Rectal smooth muscle tissue (tissue), 1 donor: ENCODE measurements at regions not wholly inside any gene's neighbourhood (a gene's known extent, or its start where the extent isn't known, plus 50 kb on each side); places are given as distances from the start of the nearest gene placed in this dataset.

Experiments
- H3K27ac ChIP-seq: one replicate; pipeline ENCODE4 v1.7.0; 2013; ENCODE audit warnings: low read depth, low read length, inconsistent platforms
- H3K27me3 ChIP-seq: one replicate; pipeline ENCODE4 v1.7.0; 2013; ENCODE audit warnings: low read length; ENCODE audit not compliant: control insufficient read depth, insufficient read depth
- H3K36me3 ChIP-seq: one replicate; pipeline ENCODE4 v1.7.0; 2013; ENCODE audit warnings: low read length; ENCODE audit not compliant: control insufficient read depth, insufficient read depth
- H3K4me1 ChIP-seq: one replicate; pipeline ENCODE4 v1.7.0; 2013; ENCODE audit warnings: low read length; ENCODE audit not compliant: control insufficient read depth, insufficient read depth
- H3K4me3 ChIP-seq: one replicate; pipeline ENCODE4 v1.7.0; 2013; ENCODE audit warnings: low read length
- H3K9ac ChIP-seq: one replicate; pipeline ENCODE4 v1.7.0; 2013; ENCODE audit warnings: low read length

DNA sequence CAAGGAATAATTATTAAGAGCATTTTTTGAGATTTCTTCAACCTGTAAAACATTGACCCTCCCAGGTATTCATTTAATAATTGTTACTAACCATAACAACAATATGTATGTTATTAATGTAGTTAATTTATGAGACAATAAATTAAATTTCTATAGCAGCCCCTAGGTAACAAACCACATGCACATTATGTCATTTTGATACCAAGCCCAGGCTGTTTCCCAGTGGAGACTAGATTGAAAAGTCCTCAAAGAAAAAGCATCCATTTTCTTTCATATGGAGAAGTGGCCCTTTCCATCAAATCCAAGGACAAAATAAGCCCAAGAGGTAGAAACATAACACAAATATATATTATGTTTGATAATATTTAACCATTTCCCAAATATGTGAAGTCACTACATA, 104.3 kb upstream of the GK2 start:
- no peaks in the 10 kb centered on the region for H3K27me3 ChIP-seq
- H3K36me3 ChIP-seq = no peaks in the 10 kb centered on the region
- no peak overlapping the region for H3K4me3 ChIP-seq
- no peaks in the 10 kb centered on the region for H3K4me1 ChIP-seq
- no peak overlapping the region for H3K9ac ChIP-seq
- no peak overlapping the region for H3K27ac ChIP-seq

DNA sequence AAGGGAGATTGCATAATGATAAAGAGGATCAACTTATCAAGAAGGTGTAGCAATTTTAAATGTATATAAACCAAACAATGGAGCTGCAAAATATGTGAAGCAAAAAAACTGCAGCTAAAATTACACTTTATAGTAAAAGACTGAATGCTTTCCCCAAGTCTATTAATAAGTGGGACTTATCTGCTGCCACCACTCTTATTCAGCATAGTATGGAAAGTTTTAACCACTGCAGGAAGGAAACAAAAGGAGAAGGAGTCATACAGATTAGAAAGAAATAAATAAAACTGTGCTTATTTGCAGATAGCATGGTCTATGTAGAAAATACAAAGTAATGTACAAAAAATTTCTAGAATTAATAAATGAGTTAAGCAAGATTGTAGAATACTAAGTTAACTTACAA, 94.1 kb upstream of the GK2 start:
- Histone ChIP-seq H3K4me1 (no peaks in the 10 kb centered on the region), H3K27me3 (no peaks in the 10 kb centered on the region), H3K27ac (no peak overlapping the region), H3K36me3 (no peaks in the 10 kb centered on the region), H3K9ac (no peak overlapping the region), H3K4me3 (no peak overlapping the region)

DNA sequence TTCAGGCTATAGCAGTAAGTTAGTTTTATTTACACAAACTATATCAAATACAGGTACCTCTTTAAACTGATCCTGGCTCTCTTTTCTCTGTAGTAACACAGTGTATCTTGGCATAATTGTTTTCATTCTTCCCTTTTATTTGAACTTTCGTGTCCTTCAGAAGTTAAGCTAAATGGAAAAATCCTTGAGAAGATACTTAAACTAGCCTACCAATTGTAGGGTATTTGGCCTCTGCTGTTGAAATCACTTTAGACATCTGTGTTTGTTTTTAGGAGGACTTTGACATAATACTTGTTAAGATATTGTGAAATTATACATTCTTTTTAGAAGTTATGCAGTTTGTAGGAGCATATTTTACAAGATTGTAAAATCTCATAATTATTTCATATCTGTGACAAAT, 90.3 kb upstream of the GK2 start:
- Histone ChIP-seq H3K4me1 (no peaks in the 10 kb centered on the region), H3K27me3 (no peaks in the 10 kb centered on the region), H3K9ac (no peak overlapping the region), H3K4me3 (no peak overlapping the region), H3K36me3 (no peaks in the 10 kb centered on the region), H3K27ac (no peak overlapping the region)

DNA sequence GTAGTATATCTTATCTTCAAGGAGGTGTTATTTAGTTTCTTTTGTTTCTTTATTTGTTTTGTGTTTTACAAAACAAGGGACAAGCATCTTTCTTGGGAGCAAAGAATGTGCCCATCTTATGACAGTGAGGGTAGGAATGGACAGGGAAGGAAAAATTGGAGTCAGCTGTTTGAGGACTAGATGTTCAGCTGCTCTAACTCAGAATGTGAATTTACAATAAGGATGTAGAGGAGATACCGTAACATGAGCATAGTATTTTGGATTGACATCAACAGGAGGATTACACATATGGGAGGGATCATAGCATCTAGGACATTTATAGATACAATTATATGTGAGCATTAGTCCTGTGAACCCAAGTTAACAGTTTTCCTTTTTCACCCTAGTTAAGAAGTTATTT, 89.0 kb upstream of the GK2 start:
- Histone ChIP-seq H3K4me3 (no peak overlapping the region), H3K9ac (no peak overlapping the region), H3K27me3 (no peaks in the 10 kb centered on the region), H3K4me1 (no peaks in the 10 kb centered on the region), H3K27ac (no peak overlapping the region), H3K36me3 (no peaks in the 10 kb centered on the region)

DNA sequence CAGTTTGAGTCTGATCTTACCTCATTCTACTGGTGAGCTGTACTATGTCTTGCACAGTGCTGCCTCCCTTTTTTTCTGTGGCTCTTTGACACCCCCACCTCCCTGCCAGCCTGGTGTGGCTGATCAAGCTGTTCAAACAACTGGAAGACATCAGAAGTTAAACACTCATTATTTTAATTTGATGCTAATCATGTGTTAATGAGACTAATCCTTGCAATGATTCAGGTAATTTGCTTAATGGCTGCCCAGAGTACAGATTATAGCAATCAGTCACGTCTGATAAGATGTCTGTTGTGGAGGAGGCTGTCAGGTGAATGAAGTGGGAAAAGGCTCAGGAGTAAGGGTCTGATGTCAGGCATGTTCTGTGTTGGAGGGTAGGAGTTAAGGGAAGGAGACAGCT, 87.4 kb upstream of the GK2 start:
- H3K36me3 ChIP-seq = no peaks in the 10 kb centered on the region
- H3K4me1 ChIP-seq = no peaks in the 10 kb centered on the region
- no peaks in the 10 kb centered on the region for H3K27me3 ChIP-seq
- no peak overlapping the region for H3K9ac ChIP-seq
- H3K4me3 ChIP-seq = no peak overlapping the region
- no peak overlapping the region for H3K27ac ChIP-seq

DNA sequence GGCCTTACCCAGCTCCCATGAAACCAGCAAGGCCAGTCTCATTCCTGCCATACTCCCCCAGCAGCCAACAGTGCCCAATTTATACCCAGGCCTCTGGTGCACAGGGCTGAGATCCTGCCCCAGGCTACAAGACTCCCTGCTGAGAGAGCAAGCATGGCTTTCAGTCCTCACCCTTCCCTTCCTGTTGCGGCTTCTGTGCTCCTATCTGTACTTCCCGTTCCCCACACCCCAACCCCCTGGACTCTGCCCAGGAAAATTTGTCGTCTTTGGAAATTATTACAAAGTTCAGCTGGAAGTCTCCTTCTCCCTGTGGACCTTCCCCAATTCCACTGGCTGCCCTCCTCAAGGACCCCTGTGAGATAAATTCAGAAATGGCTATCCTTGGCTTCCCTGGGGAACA, 84.1 kb upstream of the GK2 start:
- H3K36me3 ChIP-seq = no peaks in the 10 kb centered on the region
- no peak overlapping the region for H3K4me3 ChIP-seq
- H3K27me3 ChIP-seq = no peaks in the 10 kb centered on the region
- no peak overlapping the region for H3K27ac ChIP-seq
- no peaks in the 10 kb centered on the region for H3K4me1 ChIP-seq
- H3K9ac ChIP-seq = no peak overlapping the region

DNA sequence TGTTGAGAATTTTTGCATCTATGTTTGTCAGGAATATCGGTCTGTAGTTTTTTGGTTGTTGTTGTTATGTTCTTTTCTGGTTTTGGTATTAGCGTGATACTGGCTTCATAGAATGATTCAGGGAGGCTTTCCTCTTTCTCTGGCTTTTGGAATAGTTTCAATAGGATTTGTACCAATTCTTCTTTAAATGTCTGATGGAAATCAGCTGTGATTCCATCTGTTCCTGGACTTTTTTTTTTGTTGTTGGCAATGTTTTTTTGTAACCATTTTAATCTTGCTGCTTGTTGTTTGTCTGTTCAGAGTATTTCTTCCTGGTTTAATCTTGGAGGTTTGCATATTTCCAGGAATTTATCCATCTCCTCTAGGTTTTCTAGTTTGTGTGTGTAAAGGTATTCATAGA, 81.5 kb upstream of the GK2 start:
- no peaks in the 10 kb centered on the region for H3K36me3 ChIP-seq
- no peak overlapping the region for H3K9ac ChIP-seq

DNA sequence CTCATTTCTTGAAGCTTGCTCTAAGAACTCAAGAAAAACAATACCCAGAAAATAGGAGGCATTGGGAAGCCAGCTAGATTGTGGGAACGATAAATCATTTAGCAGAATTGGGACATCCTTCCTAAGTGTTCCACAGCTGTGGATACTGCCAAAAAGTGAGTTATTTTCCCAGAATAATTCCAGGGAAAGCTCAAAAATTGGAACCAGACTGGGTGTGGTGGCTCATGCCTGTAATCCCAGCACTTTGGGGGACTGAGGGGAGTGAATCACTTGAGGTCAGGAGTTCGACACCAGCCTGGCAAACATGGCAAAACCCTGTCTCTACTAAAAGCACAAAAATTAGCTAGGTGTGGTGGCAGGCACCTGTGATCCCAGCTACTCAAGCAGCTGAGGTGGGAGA, 68.2 kb upstream of the GK2 start:
- Histone ChIP-seq H3K27me3 (no peaks in the 10 kb centered on the region), H3K36me3 (no peaks in the 10 kb centered on the region), H3K9ac (no peak overlapping the region), H3K27ac (no peak overlapping the region), H3K4me3 (no peak overlapping the region), H3K4me1 (peaks cover 7% of the 10 kb centered on the region)

More for the DNA sequence above, 81.5 kb upstream of the GK2 start:
- no peak overlapping the region for H3K27ac ChIP-seq
- H3K27me3 ChIP-seq = no peaks in the 10 kb centered on the region
- H3K4me1 ChIP-seq = no peaks in the 10 kb centered on the region
- no peak overlapping the region for H3K4me3 ChIP-seq

DNA sequence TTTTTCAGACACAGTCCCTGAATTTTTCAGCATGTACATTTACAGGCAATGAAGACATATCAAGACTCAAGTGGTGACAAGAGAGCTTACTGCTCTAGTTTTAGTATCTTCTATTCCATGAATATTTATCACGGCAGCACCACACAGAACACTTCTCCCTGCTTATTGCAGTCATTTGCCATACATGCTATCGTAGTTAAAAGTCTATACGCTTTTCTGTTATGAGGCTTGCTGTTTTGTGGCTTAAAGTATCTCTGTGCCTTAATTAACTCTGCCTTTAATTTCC, 65.4 kb upstream of the GK2 start:
- no peaks in the 10 kb centered on the region for H3K36me3 ChIP-seq

DNA sequence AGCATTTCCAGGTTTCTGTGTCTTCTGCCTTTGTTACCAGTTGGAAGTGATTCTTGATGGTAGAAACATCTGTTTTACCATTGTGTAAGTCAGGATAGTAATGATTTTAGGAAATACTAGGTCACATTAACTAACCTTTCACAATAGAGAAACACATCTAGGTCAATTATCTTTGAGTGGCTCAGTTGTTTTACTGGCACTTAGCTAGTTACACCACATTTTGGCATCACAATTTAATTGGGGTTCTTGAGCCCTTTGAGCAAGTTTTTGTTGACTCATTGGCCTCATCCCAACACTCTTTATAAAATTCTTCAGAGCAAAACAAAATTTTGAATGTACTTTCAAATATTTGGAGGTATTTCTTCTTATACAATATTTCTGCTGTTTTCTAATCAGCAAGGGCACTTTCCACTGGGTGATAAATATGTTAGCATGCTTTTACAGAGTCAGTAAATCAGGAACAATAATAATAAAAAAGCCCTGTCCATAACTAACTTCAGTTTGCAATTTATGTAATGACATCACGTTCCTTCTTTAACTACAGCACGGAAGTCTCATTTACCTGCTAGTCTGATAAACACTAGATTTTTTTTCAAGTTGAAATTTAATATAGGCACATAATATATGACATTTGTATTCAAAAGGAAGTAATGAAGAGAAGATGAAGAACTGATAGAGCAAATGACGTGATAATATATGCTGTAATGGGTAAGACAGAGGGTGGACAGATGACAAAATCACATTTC, 64.8 kb upstream of the GK2 start:
- Histone ChIP-seq H3K27ac (peak overlapping the region; percentile 44), H3K36me3 (no peaks in the 10 kb centered on the region), H3K4me1 (peaks cover 7% of the 10 kb centered on the region), H3K9ac (no peak overlapping the region), H3K4me3 (no peak overlapping the region), H3K27me3 (no peaks in the 10 kb centered on the region)

More for the DNA sequence above, 65.4 kb upstream of the GK2 start:
- peaks cover 7% of the 10 kb centered on the region for H3K4me1 ChIP-seq
- H3K4me3 ChIP-seq = no peak overlapping the region
- peak overlapping the region; percentile 44 for H3K27ac ChIP-seq
- no peak overlapping the region for H3K9ac ChIP-seq
- no peaks in the 10 kb centered on the region for H3K27me3 ChIP-seq

DNA sequence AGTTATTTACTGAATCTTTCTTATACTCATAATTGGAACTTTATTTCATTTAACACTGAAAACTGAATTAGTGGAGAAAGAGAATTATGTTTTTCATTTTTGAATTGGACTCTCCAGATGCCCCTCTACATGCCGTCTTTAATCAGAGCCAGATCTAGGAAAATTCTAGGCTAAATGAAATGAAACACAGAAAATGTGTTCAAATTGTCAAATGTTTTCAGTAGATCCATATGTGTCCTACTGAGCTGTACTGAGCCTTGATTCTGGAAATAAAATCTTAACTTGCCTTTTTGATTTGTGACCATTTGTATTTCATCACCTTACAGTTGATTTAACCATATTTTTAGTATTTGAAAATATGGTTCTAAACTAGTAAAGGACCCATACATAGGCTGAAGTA, 64.0 kb upstream of the GK2 start:
- H3K9ac ChIP-seq = no peak overlapping the region
- no peak overlapping the region for H3K27ac ChIP-seq
- no peaks in the 10 kb centered on the region for H3K27me3 ChIP-seq
- H3K4me3 ChIP-seq = no peak overlapping the region
- H3K4me1 ChIP-seq = peaks cover 7% of the 10 kb centered on the region
- no peaks in the 10 kb centered on the region for H3K36me3 ChIP-seq

DNA sequence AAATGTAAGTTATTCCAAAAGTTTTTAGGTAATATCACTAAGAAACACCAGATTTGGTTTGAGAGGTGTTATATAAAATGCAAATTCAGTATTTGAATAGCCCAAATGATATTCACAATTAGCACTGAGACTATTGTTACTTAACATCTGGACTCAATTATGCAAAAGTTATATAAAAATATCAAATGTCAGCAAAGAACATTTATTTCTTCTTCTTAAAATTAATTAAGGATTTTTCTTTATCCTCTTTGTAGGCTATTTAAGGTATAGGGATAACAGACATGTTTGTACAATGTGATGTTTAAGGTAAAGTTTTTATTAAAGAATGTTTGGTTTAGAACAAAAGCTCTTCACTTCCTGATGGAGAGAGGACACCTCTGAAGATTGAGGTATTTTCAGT, 63.3 kb upstream of the GK2 start:
- no peak overlapping the region for H3K9ac ChIP-seq
- no peak overlapping the region for H3K4me3 ChIP-seq
- H3K36me3 ChIP-seq = no peaks in the 10 kb centered on the region
- no peaks in the 10 kb centered on the region for H3K27me3 ChIP-seq
- H3K4me1 ChIP-seq = peaks cover 10% of the 10 kb centered on the region
- no peak overlapping the region for H3K27ac ChIP-seq

DNA sequence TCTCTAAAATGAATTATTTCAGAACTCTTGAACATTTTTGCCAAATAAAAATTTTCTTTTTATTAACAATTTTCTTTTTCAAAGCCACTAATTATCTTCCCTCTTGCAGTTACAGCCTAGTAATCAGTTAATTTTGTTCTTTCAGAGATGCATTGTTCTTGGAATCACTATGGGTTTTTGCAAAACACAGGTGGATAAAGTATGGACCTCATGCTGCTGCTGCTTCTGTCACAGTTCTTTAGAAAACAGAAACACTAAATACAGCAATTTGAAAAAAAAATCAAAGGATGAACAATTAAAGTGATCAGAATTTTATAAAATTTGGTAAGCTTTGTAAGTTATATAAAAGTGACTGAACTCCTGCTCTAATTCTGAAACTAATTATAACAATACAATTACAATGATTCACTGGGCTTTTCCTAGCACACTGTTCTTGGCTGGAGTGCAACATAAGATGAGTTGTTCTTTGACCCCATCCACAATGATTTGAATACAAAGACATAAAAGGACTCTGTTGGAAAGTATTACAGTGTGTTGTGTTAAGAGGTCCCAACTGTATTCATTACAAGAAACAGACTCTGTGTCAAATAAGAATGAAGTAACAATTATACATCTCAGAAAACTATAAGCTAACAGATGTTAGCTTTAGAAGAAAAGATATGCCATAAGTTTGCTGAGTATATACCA, 59.4 kb upstream of the GK2 start:
- Histone ChIP-seq H3K27ac (peak overlapping the region; percentile 56), H3K9ac (no peak overlapping the region), H3K4me1 (peaks cover 3% of the 10 kb centered on the region), H3K36me3 (no peaks in the 10 kb centered on the region), H3K27me3 (no peaks in the 10 kb centered on the region), H3K4me3 (no peak overlapping the region)
